Activated naive CD4-positive, alpha-beta T cell treated with anti-CD3 and anti-CD28 coated beads for 36 hours (primary cell): ENCODE measurements at regions not wholly inside any gene's neighbourhood (a gene's known extent, or its start where the extent isn't known, plus 50 kb on each side); places are given as distances from the start of the nearest gene placed in this dataset.

ENCODE experiments used
- CTCF ChIA-PET: fragments of 350-600 bp; sonication (Branson Sonifier 250); formaldehyde crosslinking; loops from one replicate; lab custom pipeline; 2021; ENCODE audit warnings: antibody characterized with exemption; lab: Charles Lee
- DNase-seq: peaks from one replicate; pipeline ENCODE4 v3.0.0-alpha.2; 2020
- H3K27ac Mint-ChIP-seq: one replicate; pipeline ENCODE4 v1.8.0; 2021; ENCODE audit warnings: mild to moderate bottlenecking, mixed read lengths
- H3K27me3 Mint-ChIP-seq: one replicate; pipeline ENCODE4 v1.8.0; 2021; ENCODE audit warnings: low read depth, mixed read lengths
- H3K36me3 Mint-ChIP-seq: one replicate; pipeline ENCODE4 v1.8.0; 2021; ENCODE audit warnings: low read depth, mixed read lengths
- H3K4me1 Mint-ChIP-seq: one replicate; pipeline ENCODE4 v1.8.0; 2021; ENCODE audit warnings: low read depth, mixed read lengths
- H3K4me3 Mint-ChIP-seq: one replicate; pipeline ENCODE4 v1.8.0; 2021; ENCODE audit warnings: mild to moderate bottlenecking, moderate library complexity, mixed read lengths
- H3K9me3 Mint-ChIP-seq: one replicate; pipeline ENCODE4 v1.8.0; 2021; ENCODE audit warnings: mixed read lengths
- intact Hi-C: fragments of 100-400 bp; cut with micrococcal nuclease; formaldehyde crosslinking; loops from one replicate; pipeline ENCODE4 v1.15.1; 2023

GRCh38 chr13:111640006-111640405, 319.6 kb downstream of the TEX29 start:
- CTCF ChIA-PET = no interaction called here

GRCh38 chr13:111640476-111640875, 320.0 kb downstream of the TEX29 start:
- CTCF ChIA-PET = no interaction called here
- no peak overlapping the region for H3K4me3 Mint-ChIP-seq
- H3K9me3 Mint-ChIP-seq = no peaks in the 10 kb centered on the region
- no peak overlapping the region for H3K27ac Mint-ChIP-seq
- no peaks in the 10 kb centered on the region for H3K27me3 Mint-ChIP-seq
- intact Hi-C loops = no loop called here
- H3K36me3 Mint-ChIP-seq = no peaks in the 10 kb centered on the region
- no peaks in the 10 kb centered on the region for H3K4me1 Mint-ChIP-seq
- DNase-seq = no peak

More at GRCh38 chr13:111640006-111640405, 319.6 kb downstream of the TEX29 start:
- H3K36me3 Mint-ChIP-seq = no peaks in the 10 kb centered on the region
- H3K9me3 Mint-ChIP-seq = no peaks in the 10 kb centered on the region
- no peaks in the 10 kb centered on the region for H3K4me1 Mint-ChIP-seq
- no peak overlapping the region for H3K4me3 Mint-ChIP-seq
- intact Hi-C loops = no loop called here
- H3K27me3 Mint-ChIP-seq = no peaks in the 10 kb centered on the region
- no peak overlapping the region for H3K27ac Mint-ChIP-seq
- no peak for DNase-seq

- Mint-ChIP-seq H3K4me3 (no peak overlapping the region), H3K27ac (no peak overlapping the region), H3K36me3 (no peaks in the 10 kb centered on the region), H3K27me3 (no peaks in the 10 kb centered on the region), H3K4me1 (no peaks in the 10 kb centered on the region), H3K9me3 (no peaks in the 10 kb centered on the region)
- CTCF ChIA-PET = interaction anchor here (0.5 kb wide), 1 partner anchor 210 kb away, joined by 4 read pairs; no protein-coding TSS in a partner anchor
- no peak for DNase-seq
- intact Hi-C loops = no loop called here
Measured at GRCh38 chr13:111642156-111642767, 321.8 kb downstream of the TEX29 start.

- no peak for DNase-seq
- intact Hi-C loops = no loop called here
- no peaks in the 10 kb centered on the region for H3K36me3 Mint-ChIP-seq
- H3K27me3 Mint-ChIP-seq = no peaks in the 10 kb centered on the region
- no peaks in the 10 kb centered on the region for H3K4me1 Mint-ChIP-seq
- H3K27ac Mint-ChIP-seq = no peak overlapping the region
- H3K9me3 Mint-ChIP-seq = no peaks in the 10 kb centered on the region
- CTCF ChIA-PET = no interaction called here
- no peak overlapping the region for H3K4me3 Mint-ChIP-seq
Measured at GRCh38 chr13:111644750-111645149, 324.3 kb downstream of the TEX29 start.

- CTCF ChIA-PET = no interaction called here
- H3K9me3 Mint-ChIP-seq = no peaks in the 10 kb centered on the region
- H3K36me3 Mint-ChIP-seq = no peaks in the 10 kb centered on the region
- no peak for DNase-seq
- intact Hi-C loops = no loop called here
- H3K27me3 Mint-ChIP-seq = peaks cover 3% of the 10 kb centered on the region
- H3K4me1 Mint-ChIP-seq = no peaks in the 10 kb centered on the region
- no peak overlapping the region for H3K27ac Mint-ChIP-seq
- no peak overlapping the region for H3K4me3 Mint-ChIP-seq
Measured at GRCh38 chr13:111645198-111645597, 324.8 kb downstream of the TEX29 start.

GRCh38 chr13:111645598-111646455, 325.4 kb downstream of the TEX29 start:
- no peaks in the 10 kb centered on the region for H3K4me1 Mint-ChIP-seq
- no peak overlapping the region for H3K27ac Mint-ChIP-seq
- no peaks in the 10 kb centered on the region for H3K36me3 Mint-ChIP-seq
- CTCF ChIA-PET = no interaction called here
- intact Hi-C loops = no loop called here
- no peaks in the 10 kb centered on the region for H3K9me3 Mint-ChIP-seq
- peaks cover 10% of the 10 kb centered on the region for H3K27me3 Mint-ChIP-seq
- no peak overlapping the region for H3K4me3 Mint-ChIP-seq
- DNase-seq = no peak

- H3K4me1 Mint-ChIP-seq = no peaks in the 10 kb centered on the region
- intact Hi-C loops = no loop called here
- no peaks in the 10 kb centered on the region for H3K9me3 Mint-ChIP-seq
- CTCF ChIA-PET = no interaction called here
- H3K27me3 Mint-ChIP-seq = peaks cover 11% of the 10 kb centered on the region
- no peak overlapping the region for H3K4me3 Mint-ChIP-seq
- DNase-seq = no peak
- H3K27ac Mint-ChIP-seq = no peak overlapping the region
- H3K36me3 Mint-ChIP-seq = no peaks in the 10 kb centered on the region
Measured at GRCh38 chr13:111646456-111646855, 326.0 kb downstream of the TEX29 start.

GRCh38 chr13:111648885-111649284, 328.4 kb downstream of the TEX29 start:
- DNase-seq = no peak
- no peaks in the 10 kb centered on the region for H3K9me3 Mint-ChIP-seq
- H3K27ac Mint-ChIP-seq = no peak overlapping the region
- no peaks in the 10 kb centered on the region for H3K36me3 Mint-ChIP-seq
- CTCF ChIA-PET = no interaction called here
- no peaks in the 10 kb centered on the region for H3K4me1 Mint-ChIP-seq
- H3K4me3 Mint-ChIP-seq = no peak overlapping the region
- H3K27me3 Mint-ChIP-seq = peaks cover 23% of the 10 kb centered on the region
- intact Hi-C loops = no loop called here

GRCh38 chr13:111650626-111651025, 330.2 kb downstream of the TEX29 start:
- H3K27me3 Mint-ChIP-seq = peaks cover 25% of the 10 kb centered on the region
- H3K4me3 Mint-ChIP-seq = no peak overlapping the region
- intact Hi-C loops = no loop called here
- no peaks in the 10 kb centered on the region for H3K9me3 Mint-ChIP-seq
- CTCF ChIA-PET = interaction anchor here (0.6 kb wide), 1 partner anchor 221 kb away, joined by 3 read pairs; no protein-coding TSS in a partner anchor
- no peaks in the 10 kb centered on the region for H3K36me3 Mint-ChIP-seq
- H3K4me1 Mint-ChIP-seq = no peaks in the 10 kb centered on the region
- no peak for DNase-seq
- H3K27ac Mint-ChIP-seq = no peak overlapping the region

- no peak overlapping the region for H3K27ac Mint-ChIP-seq
- CTCF ChIA-PET = no interaction called here
- no peaks in the 10 kb centered on the region for H3K4me1 Mint-ChIP-seq
- H3K4me3 Mint-ChIP-seq = no peak overlapping the region
- no peaks in the 10 kb centered on the region for H3K36me3 Mint-ChIP-seq
- no peak for DNase-seq
- H3K9me3 Mint-ChIP-seq = no peaks in the 10 kb centered on the region
- H3K27me3 Mint-ChIP-seq = peaks cover 25% of the 10 kb centered on the region
- intact Hi-C loops = no loop called here
Measured at GRCh38 chr13:111652676-111653075, 332.2 kb downstream of the TEX29 start.

GRCh38 chr13:111654531-111654930, 334.1 kb downstream of the TEX29 start:
- intact Hi-C loops = no loop called here
- CTCF ChIA-PET = no interaction called here
- no peak for DNase-seq
- no peak overlapping the region for H3K4me3 Mint-ChIP-seq
- H3K4me1 Mint-ChIP-seq = no peaks in the 10 kb centered on the region
- no peaks in the 10 kb centered on the region for H3K9me3 Mint-ChIP-seq
- H3K36me3 Mint-ChIP-seq = no peaks in the 10 kb centered on the region
- H3K27me3 Mint-ChIP-seq = peaks cover 25% of the 10 kb centered on the region
- no peak overlapping the region for H3K27ac Mint-ChIP-seq

- H3K27me3 Mint-ChIP-seq = peaks cover 14% of the 10 kb centered on the region
- CTCF ChIA-PET = no interaction called here
- DNase-seq = no peak
- intact Hi-C loops = no loop called here
- no peak overlapping the region for H3K4me3 Mint-ChIP-seq
- H3K27ac Mint-ChIP-seq = no peak overlapping the region
- H3K4me1 Mint-ChIP-seq = no peaks in the 10 kb centered on the region
- no peaks in the 10 kb centered on the region for H3K9me3 Mint-ChIP-seq
- no peaks in the 10 kb centered on the region for H3K36me3 Mint-ChIP-seq
Measured at GRCh38 chr13:111656439-111656838, 336.0 kb downstream of the TEX29 start.

- no peaks in the 10 kb centered on the region for H3K4me1 Mint-ChIP-seq
- DNase-seq = no peak
- no peaks in the 10 kb centered on the region for H3K36me3 Mint-ChIP-seq
- no peaks in the 10 kb centered on the region for H3K9me3 Mint-ChIP-seq
- peaks cover 11% of the 10 kb centered on the region for H3K27me3 Mint-ChIP-seq
- intact Hi-C loops = no loop called here
- no peak overlapping the region for H3K27ac Mint-ChIP-seq
- CTCF ChIA-PET = no interaction called here
- no peak overlapping the region for H3K4me3 Mint-ChIP-seq
Measured at GRCh38 chr13:111657013-111657412, 336.6 kb downstream of the TEX29 start.
